Suppressor macrophage (primary cell): ENCODE measurements at regions not wholly inside any gene's neighbourhood (a gene's known extent, or its start where the extent isn't known, plus 50 kb on each side); places are given as distances from the start of the nearest gene placed in this dataset.
A peak's percentile ranks its signal among the peaks of the same experiment; 100 is the strongest.
"Not testable (repeated sequence)": the region's sequence is repeated elsewhere in the genome, so short reads cannot be mapped to it uniquely, and the experiment has no call there.

Experiments
- DNase-seq, 4 experiments: peaks; one replicate each; pipeline ENCODE4 v3.0.0-alpha.2; 2020 to 2022

DNA sequence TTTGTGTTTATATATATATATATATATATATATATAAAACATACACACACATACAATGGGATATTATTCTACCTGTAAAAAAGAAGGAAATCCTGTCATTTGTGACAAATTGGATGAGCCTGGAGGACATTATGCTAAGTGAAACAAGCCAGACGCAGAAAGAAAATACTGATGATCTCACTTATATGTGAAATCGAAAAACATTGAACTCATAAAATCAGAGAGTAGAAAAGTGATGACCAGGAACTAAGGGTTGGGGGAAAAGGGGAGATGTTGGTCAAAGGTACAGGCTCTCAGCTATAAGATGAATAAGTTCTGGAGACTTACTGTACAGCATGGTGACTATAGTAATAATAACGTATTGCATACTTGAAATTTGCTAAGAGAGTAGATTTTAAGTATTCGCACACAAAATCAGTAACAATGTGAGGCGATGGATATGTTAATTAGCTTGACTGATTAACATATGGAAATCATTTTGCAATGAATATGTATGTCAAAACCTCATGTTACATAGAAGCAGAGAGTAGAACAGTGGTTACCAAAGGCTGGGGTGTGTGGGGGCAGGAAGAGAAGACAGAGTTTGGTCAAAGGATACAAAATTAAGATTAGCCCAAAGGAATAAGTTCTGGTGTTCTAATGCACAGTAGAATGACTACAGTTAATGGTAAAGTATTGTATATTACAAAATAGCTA, 92.3 kb upstream of the PHACTR1 start:
- no peak for DNase-seq

DNA sequence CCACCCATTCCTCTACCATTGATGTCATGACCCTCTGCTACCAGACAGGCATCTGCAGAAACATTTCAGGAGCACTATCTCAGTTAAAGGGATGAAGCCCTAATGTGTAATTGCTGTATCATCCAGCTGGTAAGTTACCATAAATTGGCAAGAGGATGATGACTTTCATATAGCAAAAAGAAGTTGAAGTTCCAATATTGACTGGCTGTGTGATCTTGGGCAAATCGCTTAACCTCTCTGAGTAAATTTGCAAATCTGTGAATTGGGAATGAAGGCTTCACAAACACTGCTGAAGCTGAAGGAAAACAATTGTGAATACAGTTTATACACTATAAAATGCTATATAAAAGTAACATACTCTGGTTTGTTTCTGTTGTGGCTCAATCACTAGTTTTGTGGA, 89.5 kb upstream of the PHACTR1 start:
- no peak for DNase-seq

DNA sequence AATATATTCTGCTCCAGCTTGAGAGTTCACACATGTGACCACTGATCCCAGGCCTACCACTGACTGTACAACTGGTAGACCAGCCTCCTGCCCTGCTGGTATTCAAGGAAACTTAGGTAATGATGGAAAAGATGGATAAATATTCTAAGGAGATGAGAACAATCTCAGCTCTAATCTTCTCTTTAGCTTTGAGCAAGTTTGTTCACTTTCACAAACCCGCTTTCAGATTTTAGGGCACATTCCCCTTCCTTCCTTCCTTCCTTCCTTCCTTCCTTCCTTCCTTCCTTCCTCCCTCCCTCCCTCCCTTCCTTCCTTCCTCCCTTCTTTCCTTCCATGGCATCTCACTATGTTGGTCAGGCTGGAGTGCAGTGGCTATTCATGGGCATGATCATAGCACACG, 88.2 kb upstream of the PHACTR1 start:
- no peak for DNase-seq

DNA sequence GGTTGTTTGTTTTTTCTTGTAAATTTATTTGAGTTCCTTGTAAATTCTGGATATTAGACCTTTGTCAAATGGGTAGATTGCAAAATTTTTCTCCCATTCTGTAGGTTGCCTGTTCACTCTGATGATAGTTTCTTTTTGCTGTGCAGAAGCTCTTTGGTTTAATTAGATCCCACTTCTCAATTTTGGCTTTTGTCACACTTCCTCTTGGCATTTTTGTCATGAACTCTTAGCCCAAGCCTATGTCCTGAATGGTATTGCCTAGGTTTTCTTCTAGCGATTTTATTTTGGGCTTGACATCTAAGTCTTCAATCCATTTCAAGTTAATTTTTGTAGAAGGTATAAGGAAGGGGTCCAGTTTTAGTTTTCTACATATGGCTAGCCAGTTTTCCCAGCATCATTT, 82.8 kb upstream of the PHACTR1 start:
- DNase-seq = peak in 3 of 4 experiments; percentile 12 to 55 (median 42)

DNA sequence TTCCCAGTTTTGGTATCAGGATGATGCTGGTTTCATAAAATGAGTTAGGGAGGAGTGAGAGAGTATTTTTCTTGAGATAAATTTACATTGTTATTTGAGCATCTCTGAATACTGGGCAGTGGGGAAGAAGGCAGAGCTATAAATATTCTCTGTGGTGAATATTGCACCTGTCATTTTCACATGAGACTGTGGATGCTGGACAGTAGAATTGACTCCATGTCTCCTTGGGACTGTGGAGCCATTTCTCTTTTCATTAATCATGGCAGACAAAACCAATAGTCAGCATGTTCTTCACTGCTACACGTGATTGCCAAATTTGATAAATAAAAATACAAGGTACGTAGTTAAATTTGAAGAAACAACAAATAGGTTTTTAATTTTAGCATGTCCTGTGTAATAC, 81.2 kb upstream of the PHACTR1 start:
- DNase-seq = no peak

DNA sequence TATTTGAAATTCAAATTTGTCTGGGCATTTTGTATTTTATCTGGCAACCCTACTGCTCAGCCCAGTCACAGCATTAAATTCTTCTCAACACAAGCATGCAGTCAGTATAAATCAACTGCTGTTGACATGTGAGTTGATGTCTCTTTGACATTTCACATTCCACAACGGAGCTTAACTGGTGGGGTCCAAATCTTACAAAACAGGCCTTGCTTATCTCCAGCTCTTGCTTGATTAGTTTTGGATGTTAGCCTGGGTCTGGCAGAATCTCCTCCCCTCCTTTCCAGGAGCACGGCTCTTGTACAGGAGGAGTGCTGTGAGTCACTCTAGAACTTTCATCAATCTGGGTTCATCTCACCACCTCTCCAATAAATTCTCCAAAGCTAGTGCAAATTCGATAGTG, 80.8 kb upstream of the PHACTR1 start:
- no peak for DNase-seq

DNA sequence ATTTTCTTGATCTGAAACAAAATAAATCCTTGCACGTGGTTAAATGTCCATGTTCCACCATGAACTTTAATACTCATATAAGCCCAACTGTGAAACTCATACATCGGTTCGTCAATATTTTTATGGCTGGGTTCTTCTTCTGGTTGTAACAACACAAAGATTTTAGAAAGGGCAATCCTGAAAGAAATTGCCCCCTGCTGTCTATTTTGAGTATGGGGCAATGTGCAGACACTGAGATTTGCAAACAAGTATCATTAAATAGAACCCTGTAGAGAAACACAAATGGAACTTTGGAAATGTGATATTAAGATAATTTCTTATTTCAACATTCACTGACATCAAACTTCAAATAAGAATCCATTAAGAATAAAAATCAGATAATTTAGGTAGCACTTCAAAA, 80.2 kb upstream of the PHACTR1 start:
- no peak for DNase-seq

DNA sequence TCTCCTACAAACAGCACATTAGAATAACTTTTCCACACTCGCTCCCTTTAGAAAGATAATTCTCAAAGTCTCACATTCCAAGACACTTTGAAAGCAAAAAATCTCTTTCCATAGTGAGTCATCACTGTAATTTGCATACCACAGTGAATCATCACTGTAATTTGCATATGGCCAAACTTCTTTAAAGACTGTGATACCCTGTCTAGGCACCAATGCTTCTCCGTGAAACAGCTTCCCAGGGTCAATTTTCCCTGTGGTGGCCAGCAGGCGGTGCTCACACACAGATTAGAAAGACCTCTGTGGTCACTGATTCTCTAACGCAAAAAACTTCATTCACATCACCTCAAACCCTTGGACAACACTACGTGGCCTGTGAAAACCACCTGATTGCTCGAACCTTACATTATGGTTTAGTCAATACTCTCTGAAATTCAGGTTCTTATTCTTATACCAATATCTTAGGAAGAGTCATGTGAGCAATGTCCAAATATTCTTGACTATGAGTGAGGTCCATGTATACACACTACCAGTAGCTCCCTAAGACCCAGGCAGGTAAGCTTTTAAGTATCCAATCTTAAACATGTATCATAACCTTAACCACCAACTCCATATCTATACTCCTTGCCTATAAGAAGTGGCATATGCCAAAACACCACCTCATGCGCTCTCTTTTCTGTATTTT, 78.5 kb upstream of the PHACTR1 start:
- DNase-seq = peak; percentile 78 to 84 (median 81)

DNA sequence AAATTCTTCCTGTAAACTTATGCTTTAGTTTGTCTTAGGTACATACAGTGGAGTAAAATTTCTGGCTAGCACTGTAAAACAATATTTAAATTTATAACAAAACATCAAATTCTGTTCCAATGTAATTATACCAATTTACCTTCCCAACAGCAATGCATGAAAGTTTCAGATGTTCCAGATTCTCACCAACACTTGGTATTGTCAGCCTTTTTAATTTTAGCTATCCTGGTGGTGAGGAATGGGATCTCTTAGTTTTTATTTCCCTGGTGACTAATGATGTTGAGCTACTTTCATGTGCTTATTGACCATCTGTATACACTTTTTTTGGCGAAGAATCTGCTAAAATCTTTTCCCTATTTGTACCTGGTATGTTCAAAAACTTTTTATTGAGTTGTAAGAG, 76.1 kb upstream of the PHACTR1 start:
- DNase-seq = no peak

DNA sequence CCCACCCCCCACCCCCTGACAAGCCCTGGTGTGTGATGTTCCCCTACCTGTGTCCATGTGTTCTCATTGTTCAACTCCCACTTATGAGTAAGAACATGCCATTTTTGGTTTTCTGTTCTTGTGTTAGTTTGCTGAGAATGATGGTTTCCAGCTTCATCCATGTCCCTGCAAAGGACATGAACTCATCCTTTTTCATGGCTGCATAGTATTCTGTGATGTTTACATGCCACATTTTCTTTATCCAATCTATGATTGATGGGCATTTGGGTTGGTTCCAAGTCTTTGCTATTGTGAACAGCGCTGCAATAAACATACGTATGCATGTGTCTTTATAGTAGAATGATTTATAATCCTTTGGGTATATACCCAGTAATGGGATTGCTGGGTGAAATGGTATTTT, 74.8 kb upstream of the PHACTR1 start:
- not testable (repeated sequence) for DNase-seq

DNA sequence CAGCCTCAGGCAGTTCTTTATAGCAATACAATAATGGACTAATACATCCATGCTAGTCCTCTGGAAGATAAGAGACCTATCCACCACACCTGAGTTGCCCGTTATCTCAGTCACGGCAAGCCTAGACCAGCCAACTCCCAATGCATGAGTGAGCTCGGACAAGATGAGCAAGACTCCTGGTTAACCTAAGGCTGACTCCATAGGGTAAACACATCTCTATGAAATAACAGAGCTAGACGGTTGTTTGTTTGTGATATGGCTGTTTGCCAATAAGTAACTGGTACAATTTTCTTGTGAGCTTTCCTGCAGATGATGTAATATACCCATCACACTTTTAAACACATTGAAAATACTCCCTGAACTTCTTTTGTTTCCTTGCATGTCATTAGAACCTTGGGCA, 70.6 kb upstream of the PHACTR1 start:
- no peak for DNase-seq

DNA sequence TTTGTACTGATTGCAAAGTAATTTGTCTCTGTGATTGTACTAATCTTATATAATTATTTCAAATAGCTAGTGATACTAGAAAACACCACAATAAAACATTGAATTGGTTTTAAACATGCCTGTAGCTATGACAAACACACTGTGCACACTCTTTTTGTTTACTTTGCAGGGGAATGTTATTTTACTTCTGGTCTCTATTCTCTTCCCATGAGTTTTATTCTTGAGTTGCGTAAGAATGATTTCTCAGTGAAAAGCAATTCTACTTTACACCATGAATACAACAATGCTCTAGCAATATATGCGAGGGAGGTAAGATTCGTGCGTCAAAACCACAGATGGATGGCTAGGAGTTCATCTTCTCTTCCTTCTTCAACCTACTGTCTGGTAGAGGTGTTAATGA, 68.4 kb upstream of the PHACTR1 start:
- DNase-seq = no peak

DNA sequence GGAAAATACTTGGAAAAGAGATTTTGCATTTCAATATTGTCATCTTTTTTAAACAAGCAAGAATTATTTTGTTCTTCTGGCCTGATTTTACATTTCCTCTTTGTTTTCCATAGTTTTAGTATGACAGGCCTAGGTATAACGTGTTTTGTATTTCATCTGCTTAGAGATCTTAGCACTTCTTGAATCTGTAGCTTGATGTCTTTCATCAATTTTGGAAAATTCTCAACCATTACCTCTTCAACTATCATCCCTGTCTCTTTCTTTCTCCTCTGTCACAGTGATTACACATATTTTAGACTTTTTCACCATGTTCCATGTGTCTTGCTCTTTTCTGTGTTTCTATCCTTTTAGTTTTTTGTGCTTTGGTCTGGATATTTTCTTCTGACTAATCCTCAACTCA, 67.2 kb upstream of the PHACTR1 start:
- no peak for DNase-seq

DNA sequence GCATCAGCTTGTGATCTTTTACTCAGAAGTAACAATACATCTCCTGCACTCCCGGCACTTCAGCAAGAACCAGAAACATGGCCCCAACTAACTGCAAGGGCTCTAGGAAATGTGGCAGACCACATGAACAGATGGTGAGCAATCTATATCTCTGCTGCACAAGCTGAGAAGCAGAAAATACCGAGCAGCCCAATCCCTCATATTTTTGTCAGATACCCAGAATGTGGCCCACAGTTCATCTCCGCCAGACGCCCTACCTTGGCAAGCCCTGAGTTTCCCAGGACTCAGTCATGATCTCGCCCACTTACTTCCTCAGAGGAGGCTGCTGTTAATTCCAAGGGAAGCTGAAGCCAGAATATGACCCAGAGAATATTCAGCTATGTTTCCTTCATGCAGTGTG, 63.1 kb upstream of the PHACTR1 start:
- DNase-seq = peak in 3 of 4 experiments; percentile 17 to 26 (median 18)

DNA sequence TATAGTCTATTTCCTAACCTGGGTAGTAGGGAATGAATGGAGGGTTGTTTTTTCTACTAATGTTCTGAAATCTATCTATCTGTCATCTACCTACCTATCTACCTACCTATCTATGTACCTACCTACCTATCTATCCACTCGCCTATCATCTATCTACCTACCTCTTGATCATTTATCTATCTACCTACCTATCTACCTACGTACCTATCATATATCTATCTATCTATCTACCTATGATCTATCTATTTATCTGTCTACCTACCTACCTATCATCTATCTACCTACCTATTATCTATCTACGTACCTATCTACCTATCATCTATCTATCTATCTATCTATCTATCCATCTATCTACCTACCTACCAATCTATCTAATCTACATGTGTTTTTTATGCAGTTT, 62.5 kb upstream of the PHACTR1 start:
- no peak for DNase-seq

DNA sequence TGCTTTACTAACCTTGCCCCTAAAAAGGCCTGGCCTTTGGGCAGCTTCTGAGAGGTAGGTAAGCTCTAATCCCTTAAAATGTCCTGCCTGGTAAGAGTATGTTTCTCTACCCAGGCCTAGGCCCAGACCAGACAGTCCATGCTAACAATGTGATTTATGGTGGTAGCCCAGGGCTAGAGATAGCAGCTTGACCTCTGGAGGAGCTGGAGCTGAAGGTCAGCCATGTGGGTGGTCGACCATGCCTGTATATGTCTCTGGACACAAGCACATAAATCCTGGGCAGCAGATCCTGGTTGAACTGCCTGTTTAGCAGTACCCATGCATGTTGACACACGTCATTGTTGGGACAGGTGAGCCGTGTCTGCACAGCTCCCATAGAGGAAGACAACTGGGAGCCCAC, 62.1 kb upstream of the PHACTR1 start:
- DNase-seq = no peak

DNA sequence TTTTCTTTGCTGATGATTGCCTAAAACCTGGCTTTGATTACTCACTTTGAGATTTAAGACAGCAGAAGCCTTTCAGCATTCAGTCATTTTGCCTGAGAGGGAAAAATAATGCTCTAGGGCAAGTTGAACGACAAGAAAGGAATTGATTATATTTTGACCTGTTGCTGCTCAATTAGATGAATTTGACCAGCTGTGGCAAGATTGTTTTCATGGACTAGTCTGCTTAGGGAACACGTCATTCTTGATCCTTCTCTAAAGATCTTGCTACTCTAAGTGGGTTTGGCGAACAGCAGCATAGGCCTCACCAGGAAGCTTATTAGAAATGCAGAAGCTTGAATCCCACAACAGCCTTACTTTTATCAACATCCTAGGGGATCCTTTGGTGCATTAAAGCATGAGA, 59.7 kb upstream of the PHACTR1 start:
- DNase-seq = no peak

DNA sequence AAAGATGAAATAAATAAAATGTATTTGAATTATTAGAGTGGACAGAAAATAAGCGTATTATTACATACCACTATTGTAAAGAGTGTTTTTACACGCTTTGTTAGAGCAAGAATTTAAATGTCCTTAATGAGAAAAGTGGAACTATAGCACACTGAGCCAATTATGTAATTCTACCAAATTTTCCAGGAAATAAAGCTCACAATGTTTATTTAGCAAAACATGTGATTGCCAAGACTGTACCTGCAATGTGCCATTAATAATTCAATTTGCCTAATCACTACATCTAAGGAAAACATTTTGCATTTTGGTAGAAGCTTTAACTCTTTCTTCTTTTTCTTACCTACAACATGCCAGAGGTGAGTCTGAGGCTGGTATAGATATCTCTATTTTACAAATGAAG, 58.7 kb upstream of the PHACTR1 start:
- DNase-seq = no peak

DNA sequence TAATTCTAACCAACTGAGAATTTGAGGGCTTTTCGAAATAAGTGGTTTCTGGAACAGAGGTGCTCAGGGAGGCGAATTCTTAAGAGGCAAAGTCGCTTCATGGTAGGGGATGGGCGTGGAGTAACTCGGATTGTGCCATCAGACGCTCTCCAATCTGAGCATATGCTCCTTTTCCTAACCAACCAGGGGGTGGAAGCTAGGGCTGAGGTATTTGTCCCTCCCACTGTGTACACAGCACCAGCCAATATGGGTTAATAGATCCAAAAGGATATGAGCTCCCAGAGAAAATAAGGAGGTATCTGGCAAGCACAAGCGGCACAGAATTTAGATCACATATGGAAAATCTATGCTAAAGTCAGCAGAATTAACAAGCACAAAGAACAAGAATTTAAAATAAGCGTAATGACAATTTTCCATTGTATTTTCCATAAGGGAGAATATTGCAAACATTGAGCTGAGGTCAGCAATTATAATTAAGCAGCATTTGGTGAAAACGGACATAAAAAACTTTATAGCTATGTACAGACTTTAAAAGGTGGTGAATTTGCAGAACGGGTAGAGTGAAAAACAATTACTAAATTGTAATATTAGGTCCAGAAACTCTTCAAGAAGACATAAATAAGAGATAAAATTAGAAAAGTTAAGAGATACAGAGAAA, 55.0 kb upstream of the PHACTR1 start:
- DNase-seq = no peak
